ENCODE measurements at regions not wholly inside any gene's neighbourhood (a gene's known extent, or its start where the extent isn't known, plus 50 kb on each side); places are given as distances from the start of the nearest gene placed in this dataset.

GRCh38 chr2:3079959-3080948, 297.4 kb downstream of the EIPR1 start:
- H3K9me3 Mint-ChIP-seq: peaks cover 8% of the 10 kb centered on the region
- H3K4me3 Mint-ChIP-seq: no peak overlapping the region
- DNase-seq (ENCODE audit: low spot score in 2 of 2): no peak
- H3K4me1 Mint-ChIP-seq: no peaks in the 10 kb centered on the region
- H3K27me3 Mint-ChIP-seq: peaks cover 81% of the 10 kb centered on the region
- no peak overlapping the region for H3K27ac Mint-ChIP-seq (ENCODE audit: low read depth)
- H3K36me3 Mint-ChIP-seq (ENCODE audit: insufficient read depth): no peaks in the 10 kb centered on the region
- ATAC-seq (replicated peaks; ENCODE audit: extremely low read depth, poor library complexity, severe bottlenecking): no peak

- H3K27me3 Mint-ChIP-seq: peaks cover 81% of the 10 kb centered on the region
- no peak for ATAC-seq (replicated peaks; ENCODE audit: extremely low read depth, poor library complexity, severe bottlenecking)
- no peaks in the 10 kb centered on the region for H3K36me3 Mint-ChIP-seq (ENCODE audit: insufficient read depth)
- H3K9me3 Mint-ChIP-seq: peaks cover 5% of the 10 kb centered on the region
- H3K4me3 Mint-ChIP-seq: no peak overlapping the region
- H3K27ac Mint-ChIP-seq (ENCODE audit: low read depth): no peak overlapping the region
- no peak for DNase-seq (ENCODE audit: low spot score in 2 of 2)
- H3K4me1 Mint-ChIP-seq: no peaks in the 10 kb centered on the region
These were observed 298.2 kb downstream of the EIPR1 start for GRCh38 chr2:3079466-3079865.

GRCh38 chr2:3078684-3079083, 298.9 kb downstream of the EIPR1 start:
- H3K27me3 Mint-ChIP-seq: peaks cover 81% of the 10 kb centered on the region
- H3K27ac Mint-ChIP-seq (ENCODE audit: low read depth): no peak overlapping the region
- DNase-seq (ENCODE audit: low spot score in 2 of 2): no peak
- no peaks in the 10 kb centered on the region for H3K4me1 Mint-ChIP-seq
- H3K9me3 Mint-ChIP-seq: peaks cover 5% of the 10 kb centered on the region
- H3K4me3 Mint-ChIP-seq: no peak overlapping the region
- H3K36me3 Mint-ChIP-seq (ENCODE audit: insufficient read depth): no peaks in the 10 kb centered on the region
- ATAC-seq (replicated peaks; ENCODE audit: extremely low read depth, poor library complexity, severe bottlenecking): no peak

GRCh38 chr2:3076848-3077642, 300.6 kb downstream of the EIPR1 start:
- no peaks in the 10 kb centered on the region for H3K4me1 Mint-ChIP-seq
- DNase-seq (ENCODE audit: low spot score in 2 of 2) (no peak), ATAC-seq (replicated peaks; ENCODE audit: extremely low read depth, poor library complexity, severe bottlenecking) (no peak)
- no peaks in the 10 kb centered on the region for H3K36me3 Mint-ChIP-seq (ENCODE audit: insufficient read depth)
- H3K27me3 Mint-ChIP-seq: peaks cover 79% of the 10 kb centered on the region
- H3K9me3 Mint-ChIP-seq: no peaks in the 10 kb centered on the region
- no peak overlapping the region for H3K27ac Mint-ChIP-seq (ENCODE audit: low read depth)
- H3K4me3 Mint-ChIP-seq: no peak overlapping the region

- no peaks in the 10 kb centered on the region for H3K9me3 Mint-ChIP-seq
- no peaks in the 10 kb centered on the region for H3K4me1 Mint-ChIP-seq
- DNase-seq (ENCODE audit: low spot score in 2 of 2) (no peak), ATAC-seq (replicated peaks; ENCODE audit: extremely low read depth, poor library complexity, severe bottlenecking) (no peak)
- no peaks in the 10 kb centered on the region for H3K36me3 Mint-ChIP-seq (ENCODE audit: insufficient read depth)
- no peak overlapping the region for H3K27ac Mint-ChIP-seq (ENCODE audit: low read depth)
- peaks cover 76% of the 10 kb centered on the region for H3K27me3 Mint-ChIP-seq
- no peak overlapping the region for H3K4me3 Mint-ChIP-seq
These were observed 301.7 kb downstream of the EIPR1 start for GRCh38 chr2:3075991-3076340.

GRCh38 chr2:3075316-3075990, 302.2 kb downstream of the EIPR1 start:
- Mint-ChIP-seq H3K27me3 (peaks cover 71% of the 10 kb centered on the region), H3K27ac (ENCODE audit: low read depth) (no peak overlapping the region), H3K9me3 (no peaks in the 10 kb centered on the region), H3K36me3 (ENCODE audit: insufficient read depth) (no peaks in the 10 kb centered on the region), H3K4me1 (no peaks in the 10 kb centered on the region), H3K4me3 (no peak overlapping the region)
- ATAC-seq (replicated peaks; ENCODE audit: extremely low read depth, poor library complexity, severe bottlenecking): no peak
- no peak for DNase-seq (ENCODE audit: low spot score in 2 of 2)

GRCh38 chr2:3073704-3074103, 303.9 kb downstream of the EIPR1 start:
- ATAC-seq (replicated peaks; ENCODE audit: extremely low read depth, poor library complexity, severe bottlenecking) (no peak), DNase-seq (ENCODE audit: low spot score in 2 of 2) (no peak)
- Mint-ChIP-seq H3K36me3 (ENCODE audit: insufficient read depth) (no peaks in the 10 kb centered on the region), H3K4me3 (no peak overlapping the region), H3K27ac (ENCODE audit: low read depth) (no peak overlapping the region), H3K27me3 (peaks cover 62% of the 10 kb centered on the region), H3K9me3 (no peaks in the 10 kb centered on the region), H3K4me1 (no peaks in the 10 kb centered on the region)

- ATAC-seq (replicated peaks; ENCODE audit: extremely low read depth, poor library complexity, severe bottlenecking) (no peak), DNase-seq (ENCODE audit: low spot score in 2 of 2) (no peak)
- H3K4me3 Mint-ChIP-seq: no peak overlapping the region
- H3K27ac Mint-ChIP-seq (ENCODE audit: low read depth): no peak overlapping the region
- H3K9me3 Mint-ChIP-seq: no peaks in the 10 kb centered on the region
- H3K27me3 Mint-ChIP-seq: peaks cover 56% of the 10 kb centered on the region
- no peaks in the 10 kb centered on the region for H3K4me1 Mint-ChIP-seq
- no peaks in the 10 kb centered on the region for H3K36me3 Mint-ChIP-seq (ENCODE audit: insufficient read depth)
These were observed 304.5 kb downstream of the EIPR1 start for GRCh38 chr2:3073041-3073595.

GRCh38 chr2:3071685-3072263, 305.8 kb downstream of the EIPR1 start:
- Mint-ChIP-seq H3K36me3 (ENCODE audit: insufficient read depth) (no peaks in the 10 kb centered on the region), H3K27ac (ENCODE audit: low read depth) (no peak overlapping the region), H3K27me3 (peaks cover 52% of the 10 kb centered on the region), H3K9me3 (no peaks in the 10 kb centered on the region), H3K4me3 (no peak overlapping the region), H3K4me1 (no peaks in the 10 kb centered on the region)
- ATAC-seq (replicated peaks; ENCODE audit: extremely low read depth, poor library complexity, severe bottlenecking) (no peak), DNase-seq (ENCODE audit: low spot score in 2 of 2) (no peak)

GRCh38 chr2:3066831-3067230, 310.8 kb downstream of the EIPR1 start:
- no peak for ATAC-seq (replicated peaks; ENCODE audit: extremely low read depth, poor library complexity, severe bottlenecking)
- no peaks in the 10 kb centered on the region for H3K9me3 Mint-ChIP-seq

GRCh38 chr2:3065928-3066327, 311.7 kb downstream of the EIPR1 start:
- no peaks in the 10 kb centered on the region for H3K36me3 Mint-ChIP-seq (ENCODE audit: insufficient read depth)
- no peak overlapping the region for H3K27ac Mint-ChIP-seq (ENCODE audit: low read depth)
- H3K9me3 Mint-ChIP-seq: no peaks in the 10 kb centered on the region
- DNase-seq (ENCODE audit: low spot score in 2 of 2) (no peak), ATAC-seq (replicated peaks; ENCODE audit: extremely low read depth, poor library complexity, severe bottlenecking) (no peak)
- H3K4me1 Mint-ChIP-seq: no peaks in the 10 kb centered on the region
- H3K27me3 Mint-ChIP-seq: peaks cover 23% of the 10 kb centered on the region
- no peak overlapping the region for H3K4me3 Mint-ChIP-seq

More at GRCh38 chr2:3066831-3067230, 310.8 kb downstream of the EIPR1 start:
- no peak for DNase-seq (ENCODE audit: low spot score in 2 of 2)
- Mint-ChIP-seq H3K4me3 (no peak overlapping the region), H3K27me3 (peaks cover 29% of the 10 kb centered on the region), H3K36me3 (ENCODE audit: insufficient read depth) (no peaks in the 10 kb centered on the region), H3K27ac (ENCODE audit: low read depth) (no peak overlapping the region), H3K4me1 (no peaks in the 10 kb centered on the region)
